ENCODE measurements at regions not wholly inside any gene's neighbourhood (a gene's known extent, or its start where the extent isn't known, plus 50 kb on each side); places are given as distances from the start of the nearest gene placed in this dataset.

DNA sequence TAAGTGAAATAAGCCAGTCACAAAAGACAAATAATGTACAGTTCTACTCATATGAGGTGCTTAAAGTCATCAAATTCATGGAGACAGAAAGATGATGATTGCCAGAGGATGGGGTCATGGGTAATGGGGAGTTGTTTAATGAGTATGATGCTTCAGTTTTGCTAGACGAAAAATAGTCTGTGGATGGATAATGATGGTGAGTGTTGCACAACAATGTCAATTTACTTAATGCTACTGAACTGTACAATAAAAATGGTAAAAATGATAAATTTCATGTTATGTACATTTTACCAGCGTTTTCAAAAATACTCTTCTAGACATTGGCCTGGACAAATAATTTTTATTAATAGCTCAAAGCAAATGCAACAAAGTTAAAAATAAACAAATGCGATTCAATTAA is 118.5 kb upstream of the KYNU start:
- TF ChIP-seq, protein P1, sequence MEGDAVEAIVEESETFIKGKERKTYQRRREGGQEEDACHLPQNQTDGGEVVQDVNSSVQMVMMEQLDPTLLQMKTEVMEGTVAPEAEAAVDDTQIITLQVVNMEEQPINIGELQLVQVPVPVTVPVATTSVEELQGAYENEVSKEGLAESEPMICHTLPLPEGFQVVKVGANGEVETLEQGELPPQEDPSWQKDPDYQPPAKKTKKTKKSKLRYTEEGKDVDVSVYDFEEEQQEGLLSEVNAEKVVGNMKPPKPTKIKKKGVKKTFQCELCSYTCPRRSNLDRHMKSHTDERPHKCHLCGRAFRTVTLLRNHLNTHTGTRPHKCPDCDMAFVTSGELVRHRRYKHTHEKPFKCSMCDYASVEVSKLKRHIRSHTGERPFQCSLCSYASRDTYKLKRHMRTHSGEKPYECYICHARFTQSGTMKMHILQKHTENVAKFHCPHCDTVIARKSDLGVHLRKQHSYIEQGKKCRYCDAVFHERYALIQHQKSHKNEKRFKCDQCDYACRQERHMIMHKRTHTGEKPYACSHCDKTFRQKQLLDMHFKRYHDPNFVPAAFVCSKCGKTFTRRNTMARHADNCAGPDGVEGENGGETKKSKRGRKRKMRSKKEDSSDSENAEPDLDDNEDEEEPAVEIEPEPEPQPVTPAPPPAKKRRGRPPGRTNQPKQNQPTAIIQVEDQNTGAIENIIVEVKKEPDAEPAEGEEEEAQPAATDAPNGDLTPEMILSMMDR (IDR thresholded peaks at IDR 0.05; ENCODE audit: low read depth, low read length, missing input control) = no peak
- TF ChIP-seq JUND (IDR thresholded peaks at IDR 0.05) = no peak
- no peak for TF ChIP-seq RXRA (IDR thresholded peaks at IDR 0.05)
- no peak for TF ChIP-seq YY1 (IDR thresholded peaks at IDR 0.05)
- TF ChIP-seq, protein P2, sequence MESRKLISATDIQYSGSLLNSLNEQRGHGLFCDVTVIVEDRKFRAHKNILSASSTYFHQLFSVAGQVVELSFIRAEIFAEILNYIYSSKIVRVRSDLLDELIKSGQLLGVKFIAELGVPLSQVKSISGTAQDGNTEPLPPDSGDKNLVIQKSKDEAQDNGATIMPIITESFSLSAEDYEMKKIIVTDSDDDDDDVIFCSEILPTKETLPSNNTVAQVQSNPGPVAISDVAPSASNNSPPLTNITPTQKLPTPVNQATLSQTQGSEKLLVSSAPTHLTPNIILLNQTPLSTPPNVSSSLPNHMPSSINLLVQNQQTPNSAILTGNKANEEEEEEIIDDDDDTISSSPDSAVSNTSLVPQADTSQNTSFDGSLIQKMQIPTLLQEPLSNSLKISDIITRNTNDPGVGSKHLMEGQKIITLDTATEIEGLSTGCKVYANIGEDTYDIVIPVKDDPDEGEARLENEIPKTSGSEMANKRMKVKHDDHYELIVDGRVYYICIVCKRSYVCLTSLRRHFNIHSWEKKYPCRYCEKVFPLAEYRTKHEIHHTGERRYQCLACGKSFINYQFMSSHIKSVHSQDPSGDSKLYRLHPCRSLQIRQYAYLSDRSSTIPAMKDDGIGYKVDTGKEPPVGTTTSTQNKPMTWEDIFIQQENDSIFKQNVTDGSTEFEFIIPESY (IDR thresholded peaks at IDR 0.05) = no peak
- TF ChIP-seq RAD21 (IDR thresholded peaks at IDR 0.05) = no peak
- TF ChIP-seq GABPA (IDR thresholded peaks at IDR 0.05 in 1 of 2, conservative IDR thresholded peaks at IDR 0.05 in 1 of 2) = no peak
- TF ChIP-seq, protein P3, sequence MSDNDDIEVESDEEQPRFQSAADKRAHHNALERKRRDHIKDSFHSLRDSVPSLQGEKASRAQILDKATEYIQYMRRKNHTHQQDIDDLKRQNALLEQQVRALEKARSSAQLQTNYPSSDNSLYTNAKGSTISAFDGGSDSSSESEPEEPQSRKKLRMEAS (IDR thresholded peaks at IDR 0.05) = no peak
- TF ChIP-seq FOXA1 (IDR thresholded peaks at IDR 0.05) = no peak
- no peak for TF ChIP-seq HNF4G (IDR thresholded peaks at IDR 0.05)
- TF ChIP-seq, protein P4, sequence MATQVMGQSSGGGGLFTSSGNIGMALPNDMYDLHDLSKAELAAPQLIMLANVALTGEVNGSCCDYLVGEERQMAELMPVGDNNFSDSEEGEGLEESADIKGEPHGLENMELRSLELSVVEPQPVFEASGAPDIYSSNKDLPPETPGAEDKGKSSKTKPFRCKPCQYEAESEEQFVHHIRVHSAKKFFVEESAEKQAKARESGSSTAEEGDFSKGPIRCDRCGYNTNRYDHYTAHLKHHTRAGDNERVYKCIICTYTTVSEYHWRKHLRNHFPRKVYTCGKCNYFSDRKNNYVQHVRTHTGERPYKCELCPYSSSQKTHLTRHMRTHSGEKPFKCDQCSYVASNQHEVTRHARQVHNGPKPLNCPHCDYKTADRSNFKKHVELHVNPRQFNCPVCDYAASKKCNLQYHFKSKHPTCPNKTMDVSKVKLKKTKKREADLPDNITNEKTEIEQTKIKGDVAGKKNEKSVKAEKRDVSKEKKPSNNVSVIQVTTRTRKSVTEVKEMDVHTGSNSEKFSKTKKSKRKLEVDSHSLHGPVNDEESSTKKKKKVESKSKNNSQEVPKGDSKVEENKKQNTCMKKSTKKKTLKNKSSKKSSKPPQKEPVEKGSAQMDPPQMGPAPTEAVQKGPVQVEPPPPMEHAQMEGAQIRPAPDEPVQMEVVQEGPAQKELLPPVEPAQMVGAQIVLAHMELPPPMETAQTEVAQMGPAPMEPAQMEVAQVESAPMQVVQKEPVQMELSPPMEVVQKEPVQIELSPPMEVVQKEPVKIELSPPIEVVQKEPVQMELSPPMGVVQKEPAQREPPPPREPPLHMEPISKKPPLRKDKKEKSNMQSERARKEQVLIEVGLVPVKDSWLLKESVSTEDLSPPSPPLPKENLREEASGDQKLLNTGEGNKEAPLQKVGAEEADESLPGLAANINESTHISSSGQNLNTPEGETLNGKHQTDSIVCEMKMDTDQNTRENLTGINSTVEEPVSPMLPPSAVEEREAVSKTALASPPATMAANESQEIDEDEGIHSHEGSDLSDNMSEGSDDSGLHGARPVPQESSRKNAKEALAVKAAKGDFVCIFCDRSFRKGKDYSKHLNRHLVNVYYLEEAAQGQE (IDR thresholded peaks at IDR 0.05) = no peak
- TF ChIP-seq, protein P5, sequence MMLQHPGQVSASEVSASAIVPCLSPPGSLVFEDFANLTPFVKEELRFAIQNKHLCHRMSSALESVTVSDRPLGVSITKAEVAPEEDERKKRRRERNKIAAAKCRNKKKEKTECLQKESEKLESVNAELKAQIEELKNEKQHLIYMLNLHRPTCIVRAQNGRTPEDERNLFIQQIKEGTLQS (IDR thresholded peaks at IDR 0.05) = no peak
